ENCODE measurements at regions not wholly inside any gene's neighbourhood (a gene's known extent, or its start where the extent isn't known, plus 50 kb on each side); places are given as distances from the start of the nearest gene placed in this dataset.

- TF ChIP-seq, protein P1, sequence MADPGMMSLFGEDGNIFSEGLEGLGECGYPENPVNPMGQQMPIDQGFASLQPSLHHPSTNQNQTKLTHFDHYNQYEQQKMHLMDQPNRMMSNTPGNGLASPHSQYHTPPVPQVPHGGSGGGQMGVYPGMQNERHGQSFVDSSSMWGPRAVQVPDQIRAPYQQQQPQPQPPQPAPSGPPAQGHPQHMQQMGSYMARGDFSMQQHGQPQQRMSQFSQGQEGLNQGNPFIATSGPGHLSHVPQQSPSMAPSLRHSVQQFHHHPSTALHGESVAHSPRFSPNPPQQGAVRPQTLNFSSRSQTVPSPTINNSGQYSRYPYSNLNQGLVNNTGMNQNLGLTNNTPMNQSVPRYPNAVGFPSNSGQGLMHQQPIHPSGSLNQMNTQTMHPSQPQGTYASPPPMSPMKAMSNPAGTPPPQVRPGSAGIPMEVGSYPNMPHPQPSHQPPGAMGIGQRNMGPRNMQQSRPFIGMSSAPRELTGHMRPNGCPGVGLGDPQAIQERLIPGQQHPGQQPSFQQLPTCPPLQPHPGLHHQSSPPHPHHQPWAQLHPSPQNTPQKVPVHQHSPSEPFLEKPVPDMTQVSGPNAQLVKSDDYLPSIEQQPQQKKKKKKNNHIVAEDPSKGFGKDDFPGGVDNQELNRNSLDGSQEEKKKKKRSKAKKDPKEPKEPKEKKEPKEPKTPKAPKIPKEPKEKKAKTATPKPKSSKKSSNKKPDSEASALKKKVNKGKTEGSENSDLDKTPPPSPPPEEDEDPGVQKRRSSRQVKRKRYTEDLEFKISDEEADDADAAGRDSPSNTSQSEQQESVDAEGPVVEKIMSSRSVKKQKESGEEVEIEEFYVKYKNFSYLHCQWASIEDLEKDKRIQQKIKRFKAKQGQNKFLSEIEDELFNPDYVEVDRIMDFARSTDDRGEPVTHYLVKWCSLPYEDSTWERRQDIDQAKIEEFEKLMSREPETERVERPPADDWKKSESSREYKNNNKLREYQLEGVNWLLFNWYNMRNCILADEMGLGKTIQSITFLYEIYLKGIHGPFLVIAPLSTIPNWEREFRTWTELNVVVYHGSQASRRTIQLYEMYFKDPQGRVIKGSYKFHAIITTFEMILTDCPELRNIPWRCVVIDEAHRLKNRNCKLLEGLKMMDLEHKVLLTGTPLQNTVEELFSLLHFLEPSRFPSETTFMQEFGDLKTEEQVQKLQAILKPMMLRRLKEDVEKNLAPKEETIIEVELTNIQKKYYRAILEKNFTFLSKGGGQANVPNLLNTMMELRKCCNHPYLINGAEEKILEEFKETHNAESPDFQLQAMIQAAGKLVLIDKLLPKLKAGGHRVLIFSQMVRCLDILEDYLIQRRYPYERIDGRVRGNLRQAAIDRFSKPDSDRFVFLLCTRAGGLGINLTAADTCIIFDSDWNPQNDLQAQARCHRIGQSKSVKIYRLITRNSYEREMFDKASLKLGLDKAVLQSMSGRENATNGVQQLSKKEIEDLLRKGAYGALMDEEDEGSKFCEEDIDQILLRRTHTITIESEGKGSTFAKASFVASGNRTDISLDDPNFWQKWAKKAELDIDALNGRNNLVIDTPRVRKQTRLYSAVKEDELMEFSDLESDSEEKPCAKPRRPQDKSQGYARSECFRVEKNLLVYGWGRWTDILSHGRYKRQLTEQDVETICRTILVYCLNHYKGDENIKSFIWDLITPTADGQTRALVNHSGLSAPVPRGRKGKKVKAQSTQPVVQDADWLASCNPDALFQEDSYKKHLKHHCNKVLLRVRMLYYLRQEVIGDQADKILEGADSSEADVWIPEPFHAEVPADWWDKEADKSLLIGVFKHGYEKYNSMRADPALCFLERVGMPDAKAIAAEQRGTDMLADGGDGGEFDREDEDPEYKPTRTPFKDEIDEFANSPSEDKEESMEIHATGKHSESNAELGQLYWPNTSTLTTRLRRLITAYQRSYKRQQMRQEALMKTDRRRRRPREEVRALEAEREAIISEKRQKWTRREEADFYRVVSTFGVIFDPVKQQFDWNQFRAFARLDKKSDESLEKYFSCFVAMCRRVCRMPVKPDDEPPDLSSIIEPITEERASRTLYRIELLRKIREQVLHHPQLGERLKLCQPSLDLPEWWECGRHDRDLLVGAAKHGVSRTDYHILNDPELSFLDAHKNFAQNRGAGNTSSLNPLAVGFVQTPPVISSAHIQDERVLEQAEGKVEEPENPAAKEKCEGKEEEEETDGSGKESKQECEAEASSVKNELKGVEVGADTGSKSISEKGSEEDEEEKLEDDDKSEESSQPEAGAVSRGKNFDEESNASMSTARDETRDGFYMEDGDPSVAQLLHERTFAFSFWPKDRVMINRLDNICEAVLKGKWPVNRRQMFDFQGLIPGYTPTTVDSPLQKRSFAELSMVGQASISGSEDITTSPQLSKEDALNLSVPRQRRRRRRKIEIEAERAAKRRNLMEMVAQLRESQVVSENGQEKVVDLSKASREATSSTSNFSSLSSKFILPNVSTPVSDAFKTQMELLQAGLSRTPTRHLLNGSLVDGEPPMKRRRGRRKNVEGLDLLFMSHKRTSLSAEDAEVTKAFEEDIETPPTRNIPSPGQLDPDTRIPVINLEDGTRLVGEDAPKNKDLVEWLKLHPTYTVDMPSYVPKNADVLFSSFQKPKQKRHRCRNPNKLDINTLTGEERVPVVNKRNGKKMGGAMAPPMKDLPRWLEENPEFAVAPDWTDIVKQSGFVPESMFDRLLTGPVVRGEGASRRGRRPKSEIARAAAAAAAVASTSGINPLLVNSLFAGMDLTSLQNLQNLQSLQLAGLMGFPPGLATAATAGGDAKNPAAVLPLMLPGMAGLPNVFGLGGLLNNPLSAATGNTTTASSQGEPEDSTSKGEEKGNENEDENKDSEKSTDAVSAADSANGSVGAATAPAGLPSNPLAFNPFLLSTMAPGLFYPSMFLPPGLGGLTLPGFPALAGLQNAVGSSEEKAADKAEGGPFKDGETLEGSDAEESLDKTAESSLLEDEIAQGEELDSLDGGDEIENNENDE (IDR thresholded peaks at IDR 0.05; ENCODE audit: insufficient replicate concordance, low read length) = no peak
- TF ChIP-seq PHF8 (conservative IDR thresholded peaks at IDR 0.05; ENCODE audit: low read depth, low read length) (no peak), RBBP5 (IDR thresholded peaks at IDR 0.05; ENCODE audit: borderline replicate concordance, low read depth, low read length) (no peak), NRF1 (IDR thresholded peaks at IDR 0.05; ENCODE audit: low read depth, low read length) (no peak), USF2 (IDR thresholded peaks at IDR 0.05; ENCODE audit: low read length) (no peak), RAD21 (IDR thresholded peaks at IDR 0.05 in 1 of 2, conservative IDR thresholded peaks at IDR 0.05 in 1 of 2; ENCODE audit: low read depth in 2 of 2, low read length in 2 of 2) (no peak)
These were observed 224.4 kb upstream of the COPS8 start (continued) for GRCh38 chr2:236861196-236861875.

Data from H1 (cell line).